H7 (cell line): ENCODE measurements at regions not wholly inside any gene's neighbourhood (a gene's known extent, or its start where the extent isn't known, plus 50 kb on each side); places are given as distances from the start of the nearest gene placed in this dataset.

ENCODE experiments used
- DNase-seq: peaks from one replicate; pipeline ENCODE4 v3.0.0; 2012
- H3K27me3 ChIP-seq: 2 replicates; pipeline ENCODE4 v1.6.0; 2011; ENCODE audit warnings: mild to moderate bottlenecking, low read length; ENCODE audit not compliant: control insufficient read depth, insufficient read depth
- H3K36me3 ChIP-seq: replicated peaks from 2 replicates; pipeline ENCODE4 v1.5.1; 2011; ENCODE audit warnings: low read length; ENCODE audit not compliant: control insufficient read depth, insufficient read depth
- H3K4me3 ChIP-seq: 2 replicates; pipeline ENCODE4 v1.5.1; 2011; ENCODE audit warnings: low read depth, mild to moderate bottlenecking, control low read depth, low read length, moderate library complexity; ENCODE audit not compliant: insufficient read depth

- no peak for DNase-seq
- Histone ChIP-seq H3K27me3 (no peaks in the 10 kb centered on the region), H3K4me3 (no peak overlapping the region), H3K36me3 (no peaks in the 10 kb centered on the region)
These were observed 173.1 kb downstream of the DTWD1 start for GRCh38 chr15:49793943-49794342.

- no peak for DNase-seq
These were observed 180.9 kb downstream of the DTWD1 start for GRCh38 chr15:49801796-49802195.

More at GRCh38 chr15:49801796-49802195, 180.9 kb downstream of the DTWD1 start:
- no peaks in the 10 kb centered on the region for H3K27me3 ChIP-seq
- H3K4me3 ChIP-seq: no peak overlapping the region
- H3K36me3 ChIP-seq: no peaks in the 10 kb centered on the region
